HK-2 (cell line): ENCODE measurements at regions not wholly inside any gene's neighbourhood (a gene's known extent, or its start where the extent isn't known, plus 50 kb on each side); places are given as distances from the start of the nearest gene placed in this dataset.
A peak's percentile ranks its signal among the peaks of the same experiment; 100 is the strongest.

Experiments
- DNase-seq: peaks from one replicate; pipeline ENCODE4 v3.0.0-alpha.2; 2018; ENCODE audit not compliant: unreplicated experiment

GRCh38 chr3:187973977-187974870, 179.7 kb upstream of the LPP start:
- DNase-seq: no peak

DNA sequence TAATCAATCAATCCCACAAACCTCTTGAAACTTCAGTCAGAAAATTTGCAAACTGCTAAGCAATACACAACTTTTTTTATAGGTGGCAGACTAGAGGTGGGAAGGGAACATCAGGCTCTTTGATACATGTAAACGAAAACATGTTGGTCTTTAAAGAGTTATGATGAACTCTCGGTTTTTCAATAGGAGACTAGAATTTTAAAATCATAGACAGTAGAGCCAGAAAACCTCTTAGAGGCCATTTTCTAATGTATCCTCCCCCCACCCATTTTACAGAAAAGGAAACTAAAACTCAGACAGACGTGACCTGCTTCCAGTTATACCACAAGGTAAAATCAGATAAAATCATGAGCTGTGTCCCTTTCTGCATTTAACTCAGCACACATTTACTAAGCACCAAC, 179.1 kb upstream of the LPP start:
- no peak for DNase-seq

- no peak for DNase-seq
These were observed 178.2 kb upstream of the LPP start for GRCh38 chr3:187975561-187976364.

DNA sequence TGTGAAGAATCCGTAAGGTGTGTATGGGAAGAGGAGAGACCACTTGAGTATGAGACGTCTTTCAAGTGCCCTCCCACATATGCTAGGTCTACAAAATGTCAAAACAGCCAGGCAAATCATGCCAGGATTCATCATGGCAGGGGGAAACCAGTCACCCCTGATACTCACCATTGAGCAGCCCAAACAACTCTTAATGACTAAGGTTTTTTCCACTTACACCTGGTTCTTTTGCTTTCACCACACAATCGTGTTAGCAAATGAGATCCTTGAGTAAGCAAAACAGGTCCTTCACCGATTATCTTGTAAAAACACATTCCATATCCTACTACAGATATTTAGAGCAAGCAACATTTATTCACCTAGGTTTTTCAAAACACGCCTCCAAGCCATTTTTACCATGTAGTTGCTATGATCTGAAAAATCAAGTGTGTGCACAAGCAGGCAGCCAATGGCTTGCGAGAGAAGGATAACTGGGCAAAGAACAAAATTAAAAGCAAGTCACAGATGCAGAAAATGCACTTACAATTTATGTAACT, 177.5 kb upstream of the LPP start:
- no peak for DNase-seq

DNA sequence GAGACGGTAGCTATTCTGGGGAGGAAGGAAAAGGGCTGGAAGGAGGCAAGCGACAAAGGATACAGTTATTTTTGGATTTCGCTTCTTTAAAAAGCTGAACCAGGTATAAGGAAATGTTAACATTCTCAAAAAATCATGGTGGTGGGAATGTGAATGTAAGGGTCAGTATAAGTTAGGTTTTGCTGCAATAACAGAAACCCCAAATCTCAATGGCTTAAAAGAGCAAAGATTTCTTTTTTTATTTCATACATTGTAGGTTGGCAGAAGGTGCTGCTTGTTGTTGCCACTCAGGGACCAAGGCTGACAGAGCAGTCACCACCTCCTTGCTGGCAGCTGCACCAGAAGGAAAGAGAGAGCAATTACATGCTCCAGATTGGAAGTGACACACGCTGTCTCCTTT, 176.3 kb upstream of the LPP start:
- no peak for DNase-seq

- DNase-seq: no peak
These were observed 175.4 kb upstream of the LPP start for GRCh38 chr3:187978433-187979011.

GRCh38 chr3:187979564-187979963, 174.4 kb upstream of the LPP start:
- DNase-seq: no peak

DNA sequence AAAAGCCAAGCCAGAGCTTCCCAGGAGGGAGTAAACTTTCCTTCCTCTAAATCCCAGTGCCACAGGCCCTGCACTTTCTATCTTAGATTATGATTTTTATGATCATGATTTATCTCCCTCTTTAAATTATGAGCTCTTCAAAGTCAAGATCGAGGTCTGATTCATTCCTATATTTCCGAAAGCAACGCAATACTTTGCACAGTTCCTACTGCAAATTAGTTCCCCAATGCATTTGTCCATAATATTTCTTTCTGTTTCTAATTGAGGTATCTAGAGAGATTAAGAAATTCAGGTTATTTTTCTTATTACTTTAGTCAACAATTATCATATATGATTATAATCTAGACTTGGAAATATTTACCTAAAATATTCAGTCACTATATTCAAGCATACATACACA, 173.1 kb upstream of the LPP start:
- no peak for DNase-seq

GRCh38 chr3:187982142-187982541, 171.8 kb upstream of the LPP start:
- DNase-seq: no peak

GRCh38 chr3:187983484-187984124, 170.4 kb upstream of the LPP start:
- no peak for DNase-seq

DNA sequence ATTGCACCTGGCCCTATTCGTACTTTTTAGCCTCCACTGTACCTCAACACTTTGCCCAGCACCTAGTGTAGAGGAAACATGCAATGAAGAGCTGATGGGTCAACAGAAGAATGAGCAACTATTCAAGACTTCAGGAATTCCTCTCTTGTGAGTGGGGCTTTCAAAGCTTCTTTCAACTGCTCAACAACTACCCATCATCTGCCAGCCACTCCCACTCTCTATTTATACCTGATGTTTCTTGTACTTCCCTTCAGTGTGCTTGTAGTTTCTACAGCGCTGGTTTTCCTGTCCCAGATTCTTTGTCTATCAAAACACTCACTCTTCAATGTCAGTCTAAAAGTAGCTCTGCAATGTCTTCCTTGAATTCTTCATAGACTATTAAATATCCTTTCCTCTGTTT, 168.3 kb upstream of the LPP start:
- DNase-seq: no peak

GRCh38 chr3:187986514-187986934, 167.4 kb upstream of the LPP start:
- DNase-seq: peak; percentile 74

DNA sequence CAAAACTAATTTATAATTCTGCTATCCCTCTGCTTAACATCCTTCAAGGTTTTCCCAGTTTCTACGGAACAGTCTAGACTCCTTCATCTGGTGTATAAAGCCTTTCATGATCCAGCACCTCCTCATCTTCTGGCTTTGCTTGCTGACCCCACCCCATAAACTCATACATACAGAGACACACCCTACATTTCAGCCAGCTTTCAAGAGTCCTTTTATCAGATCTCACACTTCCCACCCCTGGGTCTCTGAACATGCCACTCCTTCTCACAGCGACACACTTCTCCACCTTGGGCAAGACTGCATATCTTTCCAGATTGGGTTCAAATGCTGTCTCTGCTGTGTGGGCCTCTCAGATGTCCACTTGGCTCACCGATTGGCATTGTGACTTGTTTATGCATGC, 166.8 kb upstream of the LPP start:
- no peak for DNase-seq

DNA sequence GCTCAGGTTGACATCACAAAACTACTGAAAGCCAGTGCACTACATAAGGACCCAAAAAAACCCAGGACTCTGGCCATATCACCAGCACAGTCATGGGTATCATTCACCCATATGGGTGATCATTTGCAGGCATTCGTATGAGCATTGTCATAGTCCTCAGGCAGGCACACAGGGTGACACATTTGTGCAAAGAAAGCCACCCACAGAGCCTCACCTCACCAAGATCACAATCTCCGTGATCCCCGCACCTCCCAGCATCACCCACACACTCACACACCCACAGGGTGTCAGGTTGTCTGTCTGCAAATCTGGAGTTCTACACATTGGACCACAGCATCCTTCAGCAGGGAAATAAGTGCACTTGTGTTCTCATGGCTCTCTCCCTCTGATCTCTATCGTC, 166.0 kb upstream of the LPP start:
- DNase-seq: no peak

DNA sequence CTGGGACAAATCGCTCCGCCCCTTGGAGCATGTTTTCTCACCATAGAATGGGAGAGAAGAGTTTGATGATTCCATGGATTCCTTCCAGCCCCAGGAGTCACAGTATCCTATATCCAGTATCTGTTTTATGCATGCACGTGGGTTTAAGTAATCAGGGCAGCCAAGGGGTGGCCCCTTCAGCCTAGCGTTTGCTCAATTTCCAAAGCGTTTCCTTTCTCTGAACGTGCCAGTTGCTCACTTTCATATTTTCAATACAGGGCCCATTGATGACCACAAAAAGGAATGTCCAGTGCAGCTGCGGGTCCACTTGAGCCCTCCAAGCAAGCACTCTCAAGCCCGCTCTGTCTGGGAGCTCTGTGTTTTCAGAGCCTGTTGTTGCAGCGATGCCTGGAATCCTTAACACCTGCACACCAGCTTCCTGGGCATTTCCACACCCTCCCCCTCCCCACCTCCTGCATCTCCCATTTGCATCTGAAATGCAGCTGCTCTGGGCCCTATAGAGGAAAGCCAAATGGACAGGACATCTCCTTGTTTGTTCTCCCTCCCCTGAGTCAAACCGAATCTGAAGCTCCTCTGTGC, 164.3 kb upstream of the LPP start:
- no peak for DNase-seq

- DNase-seq: no peak
These were observed 161.3 kb upstream of the LPP start for GRCh38 chr3:187992609-187993008.

DNA sequence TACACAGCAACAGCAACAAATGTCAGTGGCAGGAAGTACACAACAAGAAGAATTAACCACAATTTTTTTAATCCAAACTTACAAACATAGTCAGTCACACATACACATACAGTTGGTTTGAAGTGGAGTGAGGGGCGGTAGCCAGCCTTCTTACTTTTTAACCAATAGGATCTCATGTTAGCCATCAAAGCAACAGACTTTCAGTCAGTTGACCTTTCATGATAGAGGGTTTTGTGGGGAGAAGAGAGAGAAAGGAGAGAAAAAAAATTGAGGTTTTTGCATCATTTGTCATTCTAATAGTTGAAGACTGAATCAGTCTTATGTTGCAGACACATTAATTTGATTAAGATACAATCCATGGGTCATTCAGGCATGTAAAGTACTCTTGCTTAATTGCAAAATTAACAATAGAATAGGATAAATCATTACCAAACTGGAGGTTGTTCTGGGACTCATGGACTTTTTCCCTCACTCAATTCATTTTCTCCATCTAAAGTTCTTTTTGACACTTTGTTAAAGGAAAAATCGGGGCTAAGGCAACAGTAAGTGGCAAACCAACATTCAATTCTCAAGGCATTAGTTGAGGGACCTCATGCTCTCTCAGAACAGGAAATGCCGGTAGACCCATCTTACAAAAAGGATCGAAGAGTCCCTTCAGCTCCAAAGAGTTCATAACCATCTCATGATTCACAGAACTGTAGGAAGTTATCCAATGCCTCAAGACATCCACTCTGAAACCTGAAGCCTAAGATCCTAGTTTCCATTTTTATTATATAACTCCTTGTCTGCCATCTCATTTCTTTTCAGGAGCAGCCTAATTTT, 159.5 kb upstream of the LPP start:
- DNase-seq: no peak

DNA sequence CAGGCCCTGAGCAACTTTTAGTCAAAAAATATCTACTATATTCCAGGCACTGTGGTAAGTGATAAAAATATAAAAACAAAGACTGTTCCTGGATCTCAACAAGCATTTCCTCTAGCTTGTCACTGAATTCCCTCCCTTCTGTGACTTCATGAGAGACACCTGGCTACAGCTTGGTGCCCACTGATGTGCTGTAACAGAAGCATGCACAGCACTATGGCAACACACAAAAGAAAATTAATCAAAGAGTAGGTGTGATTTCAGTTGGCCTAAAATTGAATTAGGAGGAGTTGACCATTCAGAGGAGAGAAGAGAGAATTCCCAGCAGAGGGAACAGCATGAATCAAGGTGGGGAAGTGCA, 158.9 kb upstream of the LPP start:
- no peak for DNase-seq

- no peak for DNase-seq
These were observed 158.3 kb upstream of the LPP start for GRCh38 chr3:187995667-187996066.

GRCh38 chr3:187996609-187997008, 157.3 kb upstream of the LPP start:
- DNase-seq: no peak

DNA sequence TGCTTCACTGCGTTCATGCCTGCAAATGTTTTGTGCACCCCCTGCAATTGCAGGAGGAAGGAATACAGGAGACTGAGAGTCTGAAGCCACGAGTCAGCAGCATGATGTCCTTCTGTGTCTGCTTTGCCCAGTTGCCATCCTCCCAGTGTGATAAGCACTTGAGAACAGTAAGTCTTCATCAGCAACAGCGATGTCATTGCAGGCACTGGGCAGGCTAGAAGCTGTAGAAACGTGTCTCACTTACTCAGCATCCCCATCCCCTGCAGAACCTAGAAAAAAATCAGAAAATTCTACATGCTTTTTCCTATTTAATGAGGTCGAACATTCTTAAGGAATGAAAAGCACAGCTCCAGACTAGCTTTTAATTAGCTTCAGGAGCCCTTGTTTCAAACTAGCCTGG, 156.5 kb upstream of the LPP start:
- no peak for DNase-seq
